HepG2 (cell line): ENCODE measurements at regions not wholly inside any gene's neighbourhood (a gene's known extent, or its start where the extent isn't known, plus 50 kb on each side); places are given as distances from the start of the nearest gene placed in this dataset.

ENCODE experiments used
- ADNP ChIP-seq: sonication (generic); formaldehyde crosslinking; IDR thresholded peaks from 2 replicates; pipeline ENCODE4 v1.4.0; 2020; ENCODE audit warnings: missing genetic modification reagents
- CSRNP2 ChIP-seq: sonication (generic); formaldehyde crosslinking; conservative IDR thresholded peaks from 2 replicates; pipeline ENCODE4 v1.8.0; 2022; ENCODE audit warnings: low read depth, missing genetic modification reagents
- FOSL2 ChIP-seq: sonication (generic); formaldehyde crosslinking; IDR thresholded peaks from 2 replicates; pipeline ENCODE4 v1.4.0; 2020; ENCODE audit warnings: missing genetic modification reagents
- FUBP1 ChIP-seq: sonication (generic); formaldehyde crosslinking; IDR thresholded peaks from 2 replicates; pipeline ENCODE4 v1.5.1; 2020; ENCODE audit warnings: missing genetic modification reagents, mild to moderate bottlenecking, borderline replicate concordance
- MAFF ChIP-seq: IDR thresholded peaks from 2 replicates; pipeline ENCODE4 v1.6.1; 2011; ENCODE audit warnings: low read depth, low read length, improper control_type of control experiment
- MAX ChIP-seq: IDR thresholded peaks from 2 replicates; pipeline ENCODE4 v1.6.1; 2012; ENCODE audit warnings: inconsistent platforms
- ZEB1 ChIP-seq: IDR thresholded peaks from 2 replicates; pipeline ENCODE4 v1.6.1; 2012; ENCODE audit warnings: mild to moderate bottlenecking, low read depth, inconsistent platforms; ENCODE audit not compliant: insufficient replicate concordance
- ZNF331 ChIP-seq: sonication (generic); formaldehyde crosslinking; IDR thresholded peaks from 2 replicates; pipeline ENCODE4 v1.4.0; 2020; ENCODE audit warnings: missing genetic modification reagents
- ZNF589 ChIP-seq: sonication (generic); formaldehyde crosslinking; conservative IDR thresholded peaks from 2 replicates; pipeline ENCODE4 v1.8.0; 2022; ENCODE audit warnings: mild to moderate bottlenecking, moderate library complexity, missing genetic modification reagents
- ZNF614 ChIP-seq: IDR thresholded peaks from 2 replicates; pipeline ENCODE4 v1.6.1; 2018; ENCODE audit warnings: missing biosample characterization, missing genetic modification reagents, inconsistent platforms, borderline replicate concordance
- ZNF891 ChIP-seq: sonication (generic); formaldehyde crosslinking; IDR thresholded peaks from 2 replicates; pipeline ENCODE4 v1.5.0; 2020; ENCODE audit warnings: mild to moderate bottlenecking, missing genetic modification reagents
- ZSCAN29 ChIP-seq: sonication (generic); formaldehyde crosslinking; conservative IDR thresholded peaks from 2 replicates; pipeline ENCODE4 v1.4.0; 2020; ENCODE audit warnings: mild to moderate bottlenecking, missing genetic modification reagents
- TF ChIP-seq, protein P1 (sequence below), 2 experiments: sonication (generic) in 1 of 2; formaldehyde crosslinking in 1 of 2; IDR thresholded peaks; 2 replicates each; pipeline versions ENCODE4 v1.4.0 to v1.6.1; 2016 to 2020; ENCODE audit warnings: borderline replicate concordance in 1 of 2, low read depth in 1 of 2, mild to moderate bottlenecking in 1 of 2, missing genetic modification reagents in 1 of 2
- TF ChIP-seq, protein P2 (sequence below): IDR thresholded peaks from 2 replicates; pipeline ENCODE4 v1.6.1; 2012; ENCODE audit warnings: low read depth, low read length, improper control_type of control experiment
- TF ChIP-seq, protein P3 (sequence below): IDR thresholded peaks from 2 replicates; pipeline ENCODE4 v1.6.1; 2012; ENCODE audit warnings: low read length, improper control_type of control experiment

DNA sequence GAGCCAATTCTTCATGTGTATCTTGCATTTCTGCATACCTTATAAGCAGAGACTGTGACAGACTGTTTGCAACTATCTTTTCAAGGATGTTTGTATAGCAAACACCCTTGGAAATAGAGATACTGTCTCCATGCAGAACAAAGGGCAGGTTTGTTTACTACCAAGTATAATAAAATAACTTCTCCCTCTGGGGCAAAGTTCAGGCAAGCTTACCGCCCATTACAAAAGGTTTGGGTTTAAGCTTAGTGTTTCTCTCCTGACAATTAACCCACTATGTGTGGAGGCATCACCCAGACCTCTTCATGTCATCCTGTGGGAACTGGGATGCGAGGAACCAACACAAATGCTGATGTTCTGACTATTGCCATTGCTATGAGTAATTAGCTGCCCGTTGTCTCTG, 479.1 kb upstream of the ZMIZ1 start (continued):
- no peak for TF ChIP-seq MAX
- TF ChIP-seq, protein P1, sequence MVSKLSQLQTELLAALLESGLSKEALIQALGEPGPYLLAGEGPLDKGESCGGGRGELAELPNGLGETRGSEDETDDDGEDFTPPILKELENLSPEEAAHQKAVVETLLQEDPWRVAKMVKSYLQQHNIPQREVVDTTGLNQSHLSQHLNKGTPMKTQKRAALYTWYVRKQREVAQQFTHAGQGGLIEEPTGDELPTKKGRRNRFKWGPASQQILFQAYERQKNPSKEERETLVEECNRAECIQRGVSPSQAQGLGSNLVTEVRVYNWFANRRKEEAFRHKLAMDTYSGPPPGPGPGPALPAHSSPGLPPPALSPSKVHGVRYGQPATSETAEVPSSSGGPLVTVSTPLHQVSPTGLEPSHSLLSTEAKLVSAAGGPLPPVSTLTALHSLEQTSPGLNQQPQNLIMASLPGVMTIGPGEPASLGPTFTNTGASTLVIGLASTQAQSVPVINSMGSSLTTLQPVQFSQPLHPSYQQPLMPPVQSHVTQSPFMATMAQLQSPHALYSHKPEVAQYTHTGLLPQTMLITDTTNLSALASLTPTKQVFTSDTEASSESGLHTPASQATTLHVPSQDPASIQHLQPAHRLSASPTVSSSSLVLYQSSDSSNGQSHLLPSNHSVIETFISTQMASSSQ (IDR thresholded peaks at IDR 0.05; ENCODE audit: low read depth): peak; percentile 29; the same call in 1 of the 2 replicates
- TF ChIP-seq, protein P1 (CRISPR knock-in tag; IDR thresholded peaks at IDR 0.05; ENCODE audit: borderline replicate concordance): peak; percentile 30; the same call in 1 of the 2 replicates
- TF ChIP-seq, protein P2, sequence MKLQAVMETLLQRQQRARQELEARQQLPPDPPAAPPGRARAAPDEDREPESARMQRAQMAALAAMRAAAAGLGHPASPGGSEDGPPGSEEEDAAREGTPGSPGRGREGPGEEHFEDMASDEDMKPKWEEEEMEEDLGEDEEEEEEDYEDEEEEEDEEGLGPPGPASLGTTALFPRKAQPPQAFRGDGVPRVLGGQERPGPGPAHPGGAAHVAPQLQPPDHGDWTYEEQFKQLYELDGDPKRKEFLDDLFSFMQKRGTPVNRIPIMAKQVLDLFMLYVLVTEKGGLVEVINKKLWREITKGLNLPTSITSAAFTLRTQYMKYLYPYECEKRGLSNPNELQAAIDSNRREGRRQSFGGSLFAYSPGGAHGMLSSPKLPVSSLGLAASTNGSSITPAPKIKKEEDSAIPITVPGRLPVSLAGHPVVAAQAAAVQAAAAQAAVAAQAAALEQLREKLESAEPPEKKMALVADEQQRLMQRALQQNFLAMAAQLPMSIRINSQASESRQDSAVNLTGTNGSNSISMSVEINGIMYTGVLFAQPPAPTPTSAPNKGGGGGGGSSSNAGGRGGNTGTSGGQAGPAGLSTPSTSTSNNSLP: 0 out of 2 replicates have a peak, but pooled peaks have one; percentile 18
- TF ChIP-seq ADNP (CRISPR knock-in tag): no peak
- TF ChIP-seq ZNF331 (CRISPR knock-in tag): 0 out of 2 replicates have a peak, but pooled peaks have one; percentile 28
- no peak for TF ChIP-seq ZSCAN29 (CRISPR knock-in tag)
- TF ChIP-seq MAFF: no peak
- TF ChIP-seq FOSL2 (CRISPR knock-in tag): peak; percentile 48
- TF ChIP-seq ZNF614: no peak
- TF ChIP-seq, protein P3, sequence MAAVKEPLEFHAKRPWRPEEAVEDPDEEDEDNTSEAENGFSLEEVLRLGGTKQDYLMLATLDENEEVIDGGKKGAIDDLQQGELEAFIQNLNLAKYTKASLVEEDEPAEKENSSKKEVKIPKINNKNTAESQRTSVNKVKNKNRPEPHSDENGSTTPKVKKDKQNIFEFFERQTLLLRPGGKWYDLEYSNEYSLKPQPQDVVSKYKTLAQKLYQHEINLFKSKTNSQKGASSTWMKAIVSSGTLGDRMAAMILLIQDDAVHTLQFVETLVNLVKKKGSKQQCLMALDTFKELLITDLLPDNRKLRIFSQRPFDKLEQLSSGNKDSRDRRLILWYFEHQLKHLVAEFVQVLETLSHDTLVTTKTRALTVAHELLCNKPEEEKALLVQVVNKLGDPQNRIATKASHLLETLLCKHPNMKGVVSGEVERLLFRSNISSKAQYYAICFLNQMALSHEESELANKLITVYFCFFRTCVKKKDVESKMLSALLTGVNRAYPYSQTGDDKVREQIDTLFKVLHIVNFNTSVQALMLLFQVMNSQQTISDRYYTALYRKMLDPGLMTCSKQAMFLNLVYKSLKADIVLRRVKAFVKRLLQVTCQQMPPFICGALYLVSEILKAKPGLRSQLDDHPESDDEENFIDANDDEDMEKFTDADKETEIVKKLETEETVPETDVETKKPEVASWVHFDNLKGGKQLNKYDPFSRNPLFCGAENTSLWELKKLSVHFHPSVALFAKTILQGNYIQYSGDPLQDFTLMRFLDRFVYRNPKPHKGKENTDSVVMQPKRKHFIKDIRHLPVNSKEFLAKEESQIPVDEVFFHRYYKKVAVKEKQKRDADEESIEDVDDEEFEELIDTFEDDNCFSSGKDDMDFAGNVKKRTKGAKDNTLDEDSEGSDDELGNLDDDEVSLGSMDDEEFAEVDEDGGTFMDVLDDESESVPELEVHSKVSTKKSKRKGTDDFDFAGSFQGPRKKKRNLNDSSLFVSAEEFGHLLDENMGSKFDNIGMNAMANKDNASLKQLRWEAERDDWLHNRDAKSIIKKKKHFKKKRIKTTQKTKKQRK: no peak
- TF ChIP-seq ZNF891 (CRISPR knock-in tag): no peak
- no peak for TF ChIP-seq ZNF589 (CRISPR knock-in tag)
- TF ChIP-seq FUBP1 (CRISPR knock-in tag): no peak
- TF ChIP-seq CSRNP2: no peak
- no peak for TF ChIP-seq ZEB1
